GM10266 (cell line): ENCODE measurements at regions not wholly inside any gene's neighbourhood (a gene's known extent, or its start where the extent isn't known, plus 50 kb on each side); places are given as distances from the start of the nearest gene placed in this dataset.

Source experiments
- DNase-seq: peaks from one replicate; pipeline ENCODE4 v3.0.0; 2012; ENCODE audit errors: extremely low spot score
- CTCF ChIP-seq: IDR thresholded peaks from 2 replicates; pipeline ENCODE4 v1.5.1; 2012; ENCODE audit warnings: mild to moderate bottlenecking, low read depth; ENCODE audit not compliant: control insufficient read depth, insufficient read depth; ENCODE audit errors: missing control alignments

GRCh38 chr6:155967322-155967721, 511.7 kb upstream of the NOX3 start:
- DNase-seq, result no peak
- no peak for TF ChIP-seq CTCF

- no peak for DNase-seq
- TF ChIP-seq CTCF, result no peak
Observed at GRCh38 chr6:155964544-155964943, 508.9 kb upstream of the NOX3 start.

- no peak for DNase-seq
- no peak for TF ChIP-seq CTCF
Observed at GRCh38 chr6:155962276-155962675, 506.6 kb upstream of the NOX3 start.

- no peak for DNase-seq
- TF ChIP-seq CTCF, result no peak
Observed at GRCh38 chr6:155959898-155960495, 504.4 kb upstream of the NOX3 start.

- DNase-seq, result no peak
- TF ChIP-seq CTCF, result no peak
Observed at GRCh38 chr6:155958550-155958949, 502.9 kb upstream of the NOX3 start.

GRCh38 chr6:155955038-155955437, 499.4 kb upstream of the NOX3 start:
- no peak for TF ChIP-seq CTCF
- DNase-seq, result no peak

GRCh38 chr6:155954149-155954548, 498.5 kb upstream of the NOX3 start:
- DNase-seq, result no peak
- no peak for TF ChIP-seq CTCF
